H1 (cell line): ENCODE measurements at regions not wholly inside any gene's neighbourhood (a gene's known extent, or its start where the extent isn't known, plus 50 kb on each side); places are given as distances from the start of the nearest gene placed in this dataset.

Experiments
- BACH1 ChIP-seq: IDR thresholded peaks from 2 replicates; pipeline ENCODE4 v1.6.1; 2012; ENCODE audit warnings: low read length, improper control_type of control experiment
- CBX8 ChIP-seq: fragments of 300-800, 300-1000 bp; sonication (generic); IDR thresholded peaks from 2 replicates; pipeline ENCODE4 v1.7.1; 2016; ENCODE audit warnings: low read depth, low read length, borderline replicate concordance
- FOSL1 ChIP-seq: IDR thresholded peaks from 2 replicates; pipeline ENCODE4 v1.6.1; 2011; ENCODE audit warnings: mild to moderate bottlenecking, low read depth, low read length, moderate library complexity; ENCODE audit not compliant: insufficient read depth
- RAD21 ChIP-seq, 2 experiments: IDR thresholded peaks in 1 of 2; conservative IDR thresholded peaks in 1 of 2; 2 replicates each; pipeline ENCODE4 v1.6.1; 2011; ENCODE audit warnings: low read depth in 2 of 2, low read length in 2 of 2, improper control_type of control experiment in 1 of 2, inconsistent platforms in 1 of 2, mild to moderate bottlenecking in 1 of 2, moderate library complexity in 1 of 2

GRCh38 chr4:188722911-188723310 lies 583.7 kb downstream of the TRIML1 start (continued):
- TF ChIP-seq RAD21 (IDR thresholded peaks at IDR 0.05 in 1 of 2, conservative IDR thresholded peaks at IDR 0.05 in 1 of 2; ENCODE audit: low read depth in 2 of 2, low read length in 2 of 2) (no peak), FOSL1 (no peak), BACH1 (no peak), CBX8 (no peak)
- TF ChIP-seq, all 59 proteins: peak for 0
